22Rv1 (cell line): ENCODE measurements at regions not wholly inside any gene's neighbourhood (a gene's known extent, or its start where the extent isn't known, plus 50 kb on each side); places are given as distances from the start of the nearest gene placed in this dataset.

ENCODE experiments used
- H3K27ac ChIP-seq: fragments of 450-650 bp; 2 replicates; pipeline ENCODE4 v1.5.1; 2017
- ZFX ChIP-seq: fragments of 450-650 bp; IDR thresholded peaks from 2 replicates; pipeline ENCODE4 v1.6.1; 2017; ENCODE audit warnings: antibody characterized with exemption, borderline replicate concordance
- TF ChIP-seq, protein P1 (sequence below): fragments of 450-650 bp; IDR thresholded peaks from 2 replicates; pipeline ENCODE4 v1.5.1; 2017; ENCODE audit warnings: mild to moderate bottlenecking

DNA sequence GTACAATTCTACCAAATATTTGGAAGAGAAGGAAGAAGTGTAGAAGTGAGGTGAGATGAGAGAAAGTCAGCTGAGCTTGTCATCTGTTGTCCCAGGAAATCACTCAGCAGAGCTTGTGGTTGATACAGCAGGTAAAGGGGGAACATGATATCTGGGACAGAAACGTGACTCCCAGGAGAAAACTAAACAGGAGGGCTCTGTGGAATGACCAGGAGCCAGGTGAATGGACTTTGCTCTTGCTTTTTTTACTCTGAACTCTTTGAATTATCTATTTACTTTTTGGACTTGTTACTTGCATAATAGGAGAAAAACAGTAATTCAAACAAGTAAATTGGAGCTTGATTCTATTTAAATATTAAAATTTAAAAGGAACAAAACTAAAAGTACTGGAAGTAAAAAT lies 555.6 kb upstream of the FRG1 start:
- TF ChIP-seq, protein P1, sequence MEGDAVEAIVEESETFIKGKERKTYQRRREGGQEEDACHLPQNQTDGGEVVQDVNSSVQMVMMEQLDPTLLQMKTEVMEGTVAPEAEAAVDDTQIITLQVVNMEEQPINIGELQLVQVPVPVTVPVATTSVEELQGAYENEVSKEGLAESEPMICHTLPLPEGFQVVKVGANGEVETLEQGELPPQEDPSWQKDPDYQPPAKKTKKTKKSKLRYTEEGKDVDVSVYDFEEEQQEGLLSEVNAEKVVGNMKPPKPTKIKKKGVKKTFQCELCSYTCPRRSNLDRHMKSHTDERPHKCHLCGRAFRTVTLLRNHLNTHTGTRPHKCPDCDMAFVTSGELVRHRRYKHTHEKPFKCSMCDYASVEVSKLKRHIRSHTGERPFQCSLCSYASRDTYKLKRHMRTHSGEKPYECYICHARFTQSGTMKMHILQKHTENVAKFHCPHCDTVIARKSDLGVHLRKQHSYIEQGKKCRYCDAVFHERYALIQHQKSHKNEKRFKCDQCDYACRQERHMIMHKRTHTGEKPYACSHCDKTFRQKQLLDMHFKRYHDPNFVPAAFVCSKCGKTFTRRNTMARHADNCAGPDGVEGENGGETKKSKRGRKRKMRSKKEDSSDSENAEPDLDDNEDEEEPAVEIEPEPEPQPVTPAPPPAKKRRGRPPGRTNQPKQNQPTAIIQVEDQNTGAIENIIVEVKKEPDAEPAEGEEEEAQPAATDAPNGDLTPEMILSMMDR, result no peak
- TF ChIP-seq ZFX, result no peak
- H3K27ac ChIP-seq, result no peak overlapping the region

DNA sequence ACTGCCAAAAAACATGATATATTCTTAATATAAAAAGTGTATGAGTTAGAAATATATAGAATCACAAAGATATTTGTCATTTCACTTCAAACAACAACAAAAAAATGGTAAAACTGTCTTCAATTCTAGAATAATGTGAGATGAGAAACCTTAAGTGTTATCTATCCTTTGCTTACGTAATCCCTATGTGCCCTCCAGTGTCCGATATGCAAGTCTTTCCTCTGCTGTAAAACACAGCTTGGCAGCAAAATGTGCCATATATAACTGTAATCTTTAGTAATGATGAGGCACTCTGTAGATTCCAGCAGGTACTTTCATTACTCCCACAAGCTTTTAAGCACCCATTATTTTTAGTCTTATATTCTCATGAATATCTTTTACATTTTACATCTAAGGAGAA lies 555.1 kb upstream of the FRG1 start:
- no peak overlapping the region for H3K27ac ChIP-seq
- no peak for TF ChIP-seq ZFX
- TF ChIP-seq, protein P1, result no peak

DNA sequence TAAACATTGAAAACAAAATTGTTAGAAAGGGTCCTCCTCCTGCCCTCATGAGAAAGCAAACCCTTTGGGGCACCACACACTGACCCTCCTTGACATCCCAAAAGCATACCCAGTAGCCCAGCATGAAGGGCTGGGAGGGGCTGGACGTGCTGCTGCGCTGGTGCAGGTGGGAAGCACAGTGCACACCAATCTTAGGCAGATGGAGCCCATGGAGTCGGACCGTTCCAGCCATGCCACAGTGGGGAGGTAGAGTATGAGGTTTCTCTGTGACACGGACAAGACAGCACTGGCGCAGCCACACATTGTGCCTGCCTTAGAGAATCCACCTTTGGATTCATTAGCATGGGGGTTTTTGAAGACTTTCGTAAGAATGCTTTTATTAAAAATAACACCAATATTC lies 544.2 kb upstream of the FRG1 start:
- no peak for TF ChIP-seq ZFX
- TF ChIP-seq, protein P1, result no peak

DNA sequence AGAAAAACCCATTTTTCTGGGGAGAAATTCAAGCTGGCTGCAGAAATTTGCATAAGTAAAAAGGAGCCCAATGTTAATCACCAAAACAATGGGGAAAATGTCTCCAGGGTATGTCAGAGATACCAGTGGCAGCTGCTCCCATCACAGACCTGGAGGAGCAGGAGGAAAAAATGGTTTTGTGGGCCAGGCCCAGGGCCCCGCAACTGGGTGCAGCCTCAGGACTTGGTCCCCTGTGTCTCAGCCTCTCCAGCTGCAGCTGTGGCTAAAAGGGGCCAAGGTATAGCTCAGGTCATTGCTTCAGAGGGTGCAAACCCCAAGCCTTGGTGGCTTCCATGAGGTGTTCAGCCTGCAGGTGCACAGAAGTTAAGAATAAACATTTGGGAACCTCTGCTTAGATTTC lies 536.4 kb upstream of the FRG1 start:
- TF ChIP-seq, protein P1, result no peak
- no peak for TF ChIP-seq ZFX
- H3K27ac ChIP-seq, result no peak overlapping the region

More for the DNA sequence above, 544.2 kb upstream of the FRG1 start:
- no peak overlapping the region for H3K27ac ChIP-seq

DNA sequence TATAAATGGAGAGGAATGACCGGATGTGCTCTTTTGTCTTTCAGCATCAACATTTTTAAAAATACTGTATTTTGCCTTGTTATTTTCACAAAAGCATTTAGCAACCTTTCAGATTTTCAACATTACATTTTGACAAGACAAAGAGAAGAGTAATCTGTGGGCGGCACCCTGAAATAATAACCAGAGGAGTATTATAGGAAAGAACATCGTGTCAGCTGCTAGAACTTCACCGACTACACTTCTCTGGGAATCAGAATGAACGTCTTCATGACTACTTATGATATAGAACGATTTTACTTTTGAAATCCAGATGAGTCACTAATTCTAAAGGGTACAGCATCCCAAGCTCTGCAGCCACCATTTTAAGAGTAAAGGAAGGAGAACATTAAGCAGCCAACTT lies 531.5 kb upstream of the FRG1 start:
- no peak overlapping the region for H3K27ac ChIP-seq
- no peak for TF ChIP-seq ZFX
- TF ChIP-seq, protein P1, result no peak

DNA sequence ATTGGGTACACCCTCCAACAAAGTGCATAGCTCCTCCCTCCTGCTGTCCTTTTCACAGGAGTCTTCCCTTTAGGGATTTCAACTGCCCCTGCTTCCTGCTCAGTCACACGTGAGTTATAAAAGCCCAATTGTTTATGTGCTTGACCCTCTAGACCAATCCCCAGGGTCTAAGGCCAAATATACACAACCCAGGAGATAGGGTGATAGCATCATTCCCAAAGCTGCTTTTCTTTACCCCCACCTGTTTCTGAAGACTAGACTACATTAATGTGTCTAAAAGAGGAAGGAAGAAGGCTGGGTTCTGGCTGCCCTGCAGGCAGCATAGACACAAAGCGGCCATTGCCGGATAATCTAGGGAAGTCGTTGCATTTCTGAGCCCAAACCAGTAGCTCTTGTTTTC lies 526.7 kb upstream of the FRG1 start:
- no peak overlapping the region for H3K27ac ChIP-seq
- TF ChIP-seq, protein P1, result no peak
- no peak for TF ChIP-seq ZFX

DNA sequence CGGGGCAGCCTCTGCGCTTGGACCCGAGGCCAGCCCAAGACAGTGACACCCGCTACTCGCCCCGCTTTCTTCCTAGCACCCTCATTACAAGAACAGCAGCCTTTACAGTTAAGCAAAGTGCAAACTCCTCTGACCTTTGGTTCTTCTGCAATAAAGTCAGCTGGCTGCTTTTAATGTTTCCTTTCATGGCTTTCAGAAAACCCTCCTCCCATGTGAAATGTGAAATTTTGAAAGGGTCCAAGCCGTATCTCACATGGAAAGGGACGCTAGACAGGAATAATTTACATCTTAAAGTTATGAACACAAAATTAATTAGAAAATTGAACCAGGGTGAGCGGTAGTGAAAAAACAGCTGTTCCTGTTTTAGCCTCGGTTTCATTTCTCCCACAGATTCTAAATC lies 520.1 kb upstream of the FRG1 start:
- no peak for TF ChIP-seq ZFX
- TF ChIP-seq, protein P1, result no peak

More for the DNA sequence above, 520.1 kb upstream of the FRG1 start:
- H3K27ac ChIP-seq, result no peak overlapping the region
